ENCODE measurements at regions not wholly inside any gene's neighbourhood (a gene's known extent, or its start where the extent isn't known, plus 50 kb on each side); places are given as distances from the start of the nearest gene placed in this dataset.
"Not testable (repeated sequence)": the region's sequence is repeated elsewhere in the genome, so short reads cannot be mapped to it uniquely, and the experiment has no call there.

GRCh38 chr5:61232490-61233050, 70.3 kb upstream of the SMIM15 start:
- Mint-ChIP-seq H3K27ac (no peak overlapping the region), H3K9me3 (ENCODE audit: insufficient read depth) (no peaks in the 10 kb centered on the region), H3K4me1 (peaks cover 6% of the 10 kb centered on the region), H3K4me3 (no peak overlapping the region), H3K27me3 (peaks cover 3% of the 10 kb centered on the region)
- DNase-seq, result no peak
- WGBS (ENCODE audit: insufficient coverage), result 60% methylated on average over 1 of the region's 3 CpGs
- Histone ChIP-seq H3K4me2 (replicated peaks; ENCODE audit: low read depth, low read length, poor library complexity, severe bottlenecking) (no peak overlapping the region), H3K36me3 (replicated peaks in 1 of 2; ENCODE audit: control extremely low read depth in 1 of 2, control insufficient read depth in 1 of 2, extremely low read depth in 1 of 2, insufficient read depth in 2 of 2, low read length in 1 of 2) (no peaks in the 10 kb centered on the region), H4K20me1 (ENCODE audit: control insufficient read depth, insufficient read depth, low read length, poor library complexity, severe bottlenecking) (no peaks in the 10 kb centered on the region), H3K79me2 (ENCODE audit: control insufficient read depth, insufficient read depth, low read length) (no peaks in the 10 kb centered on the region), H3K9ac (ENCODE audit: low read length) (no peak overlapping the region), H3K27me3 (replicated peaks in 1 of 4; ENCODE audit: control extremely low read depth in 1 of 4, control insufficient read depth in 3 of 4, insufficient read depth in 4 of 4, low read length in 3 of 4) (no peaks in the 10 kb centered on the region), H3K4me3 (ENCODE audit: control extremely low read depth in 1 of 5, extremely low read depth in 1 of 5, insufficient read depth in 1 of 5, low read depth in 2 of 5, low read length in 4 of 5) (no peak overlapping the region), H3K9me3 (ENCODE audit: control extremely low read depth in 1 of 3, control insufficient read depth in 2 of 3, insufficient read depth in 1 of 3, low read length in 2 of 3) (no peaks in the 10 kb centered on the region), H3K4me1 (ENCODE audit: control insufficient read depth in 2 of 2, insufficient read depth in 2 of 2, low read length in 2 of 2) (peaks cover 0 to 4% of the 10 kb centered on the region in 2 donors), H2AFZ (ENCODE audit: insufficient read depth, low read depth, low read length, poor library complexity, severe bottlenecking) (no peak overlapping the region), H3K27ac (ENCODE audit: low read length in 2 of 2) (no peak overlapping the region)
- no peak for ATAC-seq (ENCODE audit: low read depth)
- ChIA-PET POLR2A (no interaction called here), CTCF (no interaction called here)
- intact Hi-C loops (cut with micrococcal nuclease), result no loop called here
- TF ChIP-seq CTCF (IDR thresholded peaks at IDR 0.05) (no peak), EZH2 (IDR thresholded peaks at IDR 0.05; ENCODE audit: borderline replicate concordance, insufficient read depth, low read depth, low read length, poor library complexity, severe bottlenecking) (no peak)

- Mint-ChIP-seq H3K9me3 (ENCODE audit: insufficient read depth) (no peaks in the 10 kb centered on the region), H3K4me3 (no peak overlapping the region), H3K4me1 (peaks cover 4% of the 10 kb centered on the region), H3K27me3 (peaks cover 3% of the 10 kb centered on the region), H3K27ac (no peak overlapping the region)
- POLR2A ChIA-PET, result no interaction called here
- Histone ChIP-seq H3K4me2 (replicated peaks; ENCODE audit: low read depth, low read length, poor library complexity, severe bottlenecking) (no peak overlapping the region), H4K20me1 (ENCODE audit: control insufficient read depth, insufficient read depth, low read length, poor library complexity, severe bottlenecking) (no peaks in the 10 kb centered on the region), H3K27ac (ENCODE audit: low read length in 2 of 2) (no peak overlapping the region), H3K4me3 (ENCODE audit: control extremely low read depth in 1 of 5, extremely low read depth in 1 of 5, insufficient read depth in 1 of 5, low read depth in 2 of 5, low read length in 4 of 5) (no peak overlapping the region), H3K27me3 (replicated peaks in 1 of 4; ENCODE audit: control extremely low read depth in 1 of 4, control insufficient read depth in 3 of 4, insufficient read depth in 4 of 4, low read length in 3 of 4) (no peaks in the 10 kb centered on the region), H3K9ac (ENCODE audit: low read length) (no peak overlapping the region), H3K36me3 (replicated peaks in 1 of 2; ENCODE audit: control extremely low read depth in 1 of 2, control insufficient read depth in 1 of 2, extremely low read depth in 1 of 2, insufficient read depth in 2 of 2, low read length in 1 of 2) (no peaks in the 10 kb centered on the region), H3K9me3 (ENCODE audit: control extremely low read depth in 1 of 3, control insufficient read depth in 2 of 3, insufficient read depth in 1 of 3, low read length in 2 of 3) (peaks cover 0 to 10% (median 2%) of the 10 kb centered on the region in 3 donors), H3K79me2 (ENCODE audit: control insufficient read depth, insufficient read depth, low read length) (no peaks in the 10 kb centered on the region), H3K4me1 (ENCODE audit: control insufficient read depth in 2 of 2, insufficient read depth in 2 of 2, low read length in 2 of 2) (no peaks in the 10 kb centered on the region), H2AFZ (ENCODE audit: insufficient read depth, low read depth, low read length, poor library complexity, severe bottlenecking) (no peak overlapping the region)
- CTCF ChIA-PET, result no interaction called here
- ATAC-seq (ENCODE audit: low read depth) (no peak), DNase-seq (no peak)
- intact Hi-C loops (cut with micrococcal nuclease), result no loop called here
- WGBS (ENCODE audit: insufficient coverage), result 81% methylated on average over 3 of the region's 4 CpGs
- no peak for TF ChIP-seq CTCF (IDR thresholded peaks at IDR 0.05)
- no peak for TF ChIP-seq EZH2 (IDR thresholded peaks at IDR 0.05; ENCODE audit: borderline replicate concordance, insufficient read depth, low read depth, low read length, poor library complexity, severe bottlenecking)
Observed at GRCh38 chr5:61234019-61234418, 71.8 kb upstream of the SMIM15 start.

GRCh38 chr5:61236715-61237114, 74.4 kb upstream of the SMIM15 start:
- H3K36me3 ChIP-seq (replicated peaks in 1 of 2; ENCODE audit: control extremely low read depth in 1 of 2, control insufficient read depth in 1 of 2, extremely low read depth in 1 of 2, insufficient read depth in 2 of 2, low read length in 1 of 2); H3K9ac ChIP-seq (ENCODE audit: low read length); CTCF ChIA-PET; H3K4me1 ChIP-seq (ENCODE audit: control insufficient read depth in 2 of 2, insufficient read depth in 2 of 2, low read length in 2 of 2); H3K9me3 Mint-ChIP-seq (ENCODE audit: insufficient read depth); ATAC-seq (ENCODE audit: low read depth); H4K20me1 ChIP-seq (ENCODE audit: control insufficient read depth, insufficient read depth, low read length, poor library complexity, severe bottlenecking); H3K4me3 Mint-ChIP-seq; H3K79me2 ChIP-seq (ENCODE audit: control insufficient read depth, insufficient read depth, low read length); H3K27me3 ChIP-seq (replicated peaks in 1 of 4; ENCODE audit: control extremely low read depth in 1 of 4, control insufficient read depth in 3 of 4, insufficient read depth in 4 of 4, low read length in 3 of 4); H3K27me3 Mint-ChIP-seq; H2AFZ ChIP-seq (ENCODE audit: insufficient read depth, low read depth, low read length, poor library complexity, severe bottlenecking); H3K4me3 ChIP-seq (ENCODE audit: control extremely low read depth in 1 of 5, extremely low read depth in 1 of 5, insufficient read depth in 1 of 5, low read depth in 2 of 5, low read length in 4 of 5); H3K4me2 ChIP-seq (replicated peaks; ENCODE audit: low read depth, low read length, poor library complexity, severe bottlenecking); POLR2A ChIA-PET; intact Hi-C loops (cut with micrococcal nuclease); H3K27ac ChIP-seq (ENCODE audit: low read length in 2 of 2); H3K27ac Mint-ChIP-seq; H3K4me1 Mint-ChIP-seq; DNase-seq: not testable (repeated sequence)
- WGBS (ENCODE audit: insufficient coverage), result no CpG with 5 or more reads among the region's 3 CpGs
- peaks cover 0 to 14% (median 2%) of the 10 kb centered on the region in 3 donors for H3K9me3 ChIP-seq (ENCODE audit: control extremely low read depth in 1 of 3, control insufficient read depth in 2 of 3, insufficient read depth in 1 of 3, low read length in 2 of 3)
